ENCODE measurements at regions not wholly inside any gene's neighbourhood (a gene's known extent, or its start where the extent isn't known, plus 50 kb on each side); places are given as distances from the start of the nearest gene placed in this dataset.

DNA sequence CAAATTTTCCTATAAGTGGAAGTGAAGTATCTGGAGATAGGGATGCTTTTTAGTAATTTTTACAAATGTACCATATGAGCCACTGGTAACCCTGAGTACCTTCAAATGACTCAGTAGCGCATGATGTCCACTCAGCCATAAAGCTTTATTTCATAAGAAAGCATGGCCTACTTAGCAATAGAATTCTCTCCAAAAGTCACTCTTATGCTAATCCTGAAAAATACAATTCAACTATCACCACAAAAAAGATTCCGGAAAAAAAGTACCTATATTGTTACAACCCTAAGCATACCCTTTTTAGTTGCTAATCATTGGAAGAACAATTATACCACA is 732.2 kb downstream of the SOCS6 start:
- CTCF ChIA-PET: no interaction called here
- TF ChIP-seq CEBPB (IDR thresholded peaks at IDR 0.05; ENCODE audit: low read depth) (no peak), SRF (IDR thresholded peaks at IDR 0.05; ENCODE audit: low read depth) (no peak), POLR2AphosphoS5 (IDR thresholded peaks at IDR 0.05; ENCODE audit: low read depth, low read length) (no peak), FOSL1 (IDR thresholded peaks at IDR 0.05; ENCODE audit: low read depth) (no peak), TCF7L2 (IDR thresholded peaks at IDR 0.05; ENCODE audit: borderline replicate concordance, extremely low read depth, insufficient read depth, insufficient read length) (no peak), ELF1 (IDR thresholded peaks at IDR 0.05; ENCODE audit: borderline replicate concordance, low read depth) (no peak), YY1 (IDR thresholded peaks at IDR 0.05; ENCODE audit: extremely low read depth, insufficient replicate concordance, low read depth, low read length) (no peak), SIN3A (IDR thresholded peaks at IDR 0.05; ENCODE audit: low read depth) (no peak), EGR1 (IDR thresholded peaks at IDR 0.05; ENCODE audit: low read depth) (no peak)
- TF ChIP-seq, protein P1, sequence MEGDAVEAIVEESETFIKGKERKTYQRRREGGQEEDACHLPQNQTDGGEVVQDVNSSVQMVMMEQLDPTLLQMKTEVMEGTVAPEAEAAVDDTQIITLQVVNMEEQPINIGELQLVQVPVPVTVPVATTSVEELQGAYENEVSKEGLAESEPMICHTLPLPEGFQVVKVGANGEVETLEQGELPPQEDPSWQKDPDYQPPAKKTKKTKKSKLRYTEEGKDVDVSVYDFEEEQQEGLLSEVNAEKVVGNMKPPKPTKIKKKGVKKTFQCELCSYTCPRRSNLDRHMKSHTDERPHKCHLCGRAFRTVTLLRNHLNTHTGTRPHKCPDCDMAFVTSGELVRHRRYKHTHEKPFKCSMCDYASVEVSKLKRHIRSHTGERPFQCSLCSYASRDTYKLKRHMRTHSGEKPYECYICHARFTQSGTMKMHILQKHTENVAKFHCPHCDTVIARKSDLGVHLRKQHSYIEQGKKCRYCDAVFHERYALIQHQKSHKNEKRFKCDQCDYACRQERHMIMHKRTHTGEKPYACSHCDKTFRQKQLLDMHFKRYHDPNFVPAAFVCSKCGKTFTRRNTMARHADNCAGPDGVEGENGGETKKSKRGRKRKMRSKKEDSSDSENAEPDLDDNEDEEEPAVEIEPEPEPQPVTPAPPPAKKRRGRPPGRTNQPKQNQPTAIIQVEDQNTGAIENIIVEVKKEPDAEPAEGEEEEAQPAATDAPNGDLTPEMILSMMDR (IDR thresholded peaks at IDR 0.05 in 2 of 3, conservative IDR thresholded peaks at IDR 0.05 in 1 of 3; ENCODE audit: borderline replicate concordance in 1 of 3, insufficient read depth in 1 of 3, low read depth in 2 of 3, low read length in 2 of 3): no peak
- TF ChIP-seq, protein P2, sequence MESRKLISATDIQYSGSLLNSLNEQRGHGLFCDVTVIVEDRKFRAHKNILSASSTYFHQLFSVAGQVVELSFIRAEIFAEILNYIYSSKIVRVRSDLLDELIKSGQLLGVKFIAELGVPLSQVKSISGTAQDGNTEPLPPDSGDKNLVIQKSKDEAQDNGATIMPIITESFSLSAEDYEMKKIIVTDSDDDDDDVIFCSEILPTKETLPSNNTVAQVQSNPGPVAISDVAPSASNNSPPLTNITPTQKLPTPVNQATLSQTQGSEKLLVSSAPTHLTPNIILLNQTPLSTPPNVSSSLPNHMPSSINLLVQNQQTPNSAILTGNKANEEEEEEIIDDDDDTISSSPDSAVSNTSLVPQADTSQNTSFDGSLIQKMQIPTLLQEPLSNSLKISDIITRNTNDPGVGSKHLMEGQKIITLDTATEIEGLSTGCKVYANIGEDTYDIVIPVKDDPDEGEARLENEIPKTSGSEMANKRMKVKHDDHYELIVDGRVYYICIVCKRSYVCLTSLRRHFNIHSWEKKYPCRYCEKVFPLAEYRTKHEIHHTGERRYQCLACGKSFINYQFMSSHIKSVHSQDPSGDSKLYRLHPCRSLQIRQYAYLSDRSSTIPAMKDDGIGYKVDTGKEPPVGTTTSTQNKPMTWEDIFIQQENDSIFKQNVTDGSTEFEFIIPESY (IDR thresholded peaks at IDR 0.05; ENCODE audit: extremely low read depth, insufficient replicate concordance, low read length): no peak
- TF ChIP-seq, protein P3, sequence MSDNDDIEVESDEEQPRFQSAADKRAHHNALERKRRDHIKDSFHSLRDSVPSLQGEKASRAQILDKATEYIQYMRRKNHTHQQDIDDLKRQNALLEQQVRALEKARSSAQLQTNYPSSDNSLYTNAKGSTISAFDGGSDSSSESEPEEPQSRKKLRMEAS (IDR thresholded peaks at IDR 0.05): no peak
- no peaks in the 10 kb centered on the region for H3K36me3 ChIP-seq (ENCODE audit: control insufficient read depth in 1 of 2, insufficient read depth in 2 of 2, low read length in 2 of 2)

More for the DNA sequence above, 732.2 kb downstream of the SOCS6 start:
- no peak for DNase-seq (ENCODE audit: low read depth, low spot score)
- no peak overlapping the region for H3K4me2 ChIP-seq (ENCODE audit: low read length)
- POLR2A ChIA-PET: no interaction called here
- H3K4me3 ChIP-seq (replicated peaks in 1 of 2; ENCODE audit: low read depth in 1 of 2, low read length in 2 of 2): no peak overlapping the region
- ATAC-seq: no peak
- H3K27me3 ChIP-seq (ENCODE audit: insufficient read depth, low read length): no peaks in the 10 kb centered on the region
- H3K27ac ChIP-seq (ENCODE audit: low read depth, low read length): no peak overlapping the region
- RAD21 ChIA-PET (ENCODE audit: low non-redundant PET in 1 of 2, low total read pairs in 2 of 2, uncharacterized antibody in 2 of 2, unreplicated experiment in 2 of 2): no interaction called here
- H2AFZ ChIP-seq (ENCODE audit: low read depth, low read length, poor library complexity, severe bottlenecking): no peak overlapping the region
- H3K9me3 ChIP-seq (ENCODE audit: control insufficient read depth in 1 of 2, insufficient read depth in 1 of 2, low read depth in 1 of 2, low read length in 2 of 2): peaks cover 11 to 28% of the 10 kb centered on the region in 2 experiments; a peak in 2 of 4 replicates
- H3K4me1 ChIP-seq (ENCODE audit: control insufficient read depth in 1 of 2, insufficient read depth in 2 of 2, low read length in 2 of 2): no peaks in the 10 kb centered on the region
- no peak overlapping the region for H3K9ac ChIP-seq (ENCODE audit: low read length)
- intact Hi-C loops (cut with micrococcal nuclease): no loop called here
- H3K9me2 ChIP-seq (ENCODE audit: insufficient read depth): no peaks in the 10 kb centered on the region
- H4K20me1 ChIP-seq (ENCODE audit: insufficient read depth): no peaks in the 10 kb centered on the region
- no TSS peak for BruUV-seq (replicated peaks)
- no peaks in the 10 kb centered on the region for H3K79me2 ChIP-seq (ENCODE audit: insufficient read depth, low read length)

Measured in HCT116 (cell line).